ENCODE measurements at regions not wholly inside any gene's neighbourhood (a gene's known extent, or its start where the extent isn't known, plus 50 kb on each side); places are given as distances from the start of the nearest gene placed in this dataset.

DNA sequence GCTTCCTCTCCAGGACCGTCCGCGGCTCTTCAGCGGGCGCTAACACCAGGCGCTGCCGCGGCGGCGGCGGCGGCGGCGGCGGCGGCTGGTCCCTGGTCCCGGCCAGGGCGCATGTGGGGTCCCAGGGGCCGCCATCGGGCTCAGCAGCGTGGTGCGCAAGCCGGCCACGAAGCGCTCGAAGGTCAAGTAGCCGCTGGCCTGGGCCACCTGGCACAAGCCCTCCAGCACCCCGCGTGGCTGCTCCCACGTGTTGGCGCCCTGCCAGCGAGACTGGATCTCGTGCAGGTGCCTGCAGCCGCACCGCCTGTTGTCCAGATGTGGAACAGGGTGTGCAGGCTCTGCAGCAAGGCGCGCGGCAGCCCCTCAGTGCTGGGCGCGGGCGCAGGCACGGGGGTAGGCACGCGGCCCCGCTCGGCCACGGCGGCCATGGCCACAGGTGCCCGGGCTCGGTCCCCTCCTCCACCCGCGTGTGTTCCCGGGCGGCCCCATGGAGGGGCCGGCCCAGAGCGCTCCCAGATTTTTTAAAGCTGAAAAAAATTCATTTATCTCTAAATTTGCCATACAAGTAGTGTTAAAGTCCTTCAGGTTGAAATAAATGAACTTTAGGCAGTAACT, 884.2 kb upstream of the ZNF722 start:
- Mint-ChIP-seq H3K27ac (ENCODE audit: low read depth, unreplicated experiment) (no peak overlapping the region), H3K4me3 (ENCODE audit: unreplicated experiment) (no peak overlapping the region), H3K9me3 (ENCODE audit: unreplicated experiment) (peaks cover 14% of the 10 kb centered on the region), H3K4me1 (ENCODE audit: insufficient read depth, unreplicated experiment) (no peaks in the 10 kb centered on the region), H3K36me3 (ENCODE audit: insufficient read depth, unreplicated experiment) (no peaks in the 10 kb centered on the region), H3K27me3 (ENCODE audit: insufficient read depth, unreplicated experiment) (no peaks in the 10 kb centered on the region)
- CTCF ChIA-PET, result interaction anchor here (0.6 kb wide), 1 partner anchor 251 kb away, joined by 7 read pairs; no protein-coding TSS in a partner anchor
- POLR2A ChIA-PET, result no interaction called here
- no TSS peak for BruUV-seq (replicated peaks)
- intact Hi-C loops (cut with micrococcal nuclease), result no loop called here
- no peak for DNase-seq (ENCODE audit: unreplicated experiment)
- TF ChIP-seq, protein P1, sequence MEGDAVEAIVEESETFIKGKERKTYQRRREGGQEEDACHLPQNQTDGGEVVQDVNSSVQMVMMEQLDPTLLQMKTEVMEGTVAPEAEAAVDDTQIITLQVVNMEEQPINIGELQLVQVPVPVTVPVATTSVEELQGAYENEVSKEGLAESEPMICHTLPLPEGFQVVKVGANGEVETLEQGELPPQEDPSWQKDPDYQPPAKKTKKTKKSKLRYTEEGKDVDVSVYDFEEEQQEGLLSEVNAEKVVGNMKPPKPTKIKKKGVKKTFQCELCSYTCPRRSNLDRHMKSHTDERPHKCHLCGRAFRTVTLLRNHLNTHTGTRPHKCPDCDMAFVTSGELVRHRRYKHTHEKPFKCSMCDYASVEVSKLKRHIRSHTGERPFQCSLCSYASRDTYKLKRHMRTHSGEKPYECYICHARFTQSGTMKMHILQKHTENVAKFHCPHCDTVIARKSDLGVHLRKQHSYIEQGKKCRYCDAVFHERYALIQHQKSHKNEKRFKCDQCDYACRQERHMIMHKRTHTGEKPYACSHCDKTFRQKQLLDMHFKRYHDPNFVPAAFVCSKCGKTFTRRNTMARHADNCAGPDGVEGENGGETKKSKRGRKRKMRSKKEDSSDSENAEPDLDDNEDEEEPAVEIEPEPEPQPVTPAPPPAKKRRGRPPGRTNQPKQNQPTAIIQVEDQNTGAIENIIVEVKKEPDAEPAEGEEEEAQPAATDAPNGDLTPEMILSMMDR (IDR thresholded peaks at IDR 0.05; ENCODE audit: unreplicated experiment), result no peak

Data from MCF 10A (cell line).